ENCODE measurements at regions not wholly inside any gene's neighbourhood (a gene's known extent, or its start where the extent isn't known, plus 50 kb on each side); places are given as distances from the start of the nearest gene placed in this dataset.

DNA sequence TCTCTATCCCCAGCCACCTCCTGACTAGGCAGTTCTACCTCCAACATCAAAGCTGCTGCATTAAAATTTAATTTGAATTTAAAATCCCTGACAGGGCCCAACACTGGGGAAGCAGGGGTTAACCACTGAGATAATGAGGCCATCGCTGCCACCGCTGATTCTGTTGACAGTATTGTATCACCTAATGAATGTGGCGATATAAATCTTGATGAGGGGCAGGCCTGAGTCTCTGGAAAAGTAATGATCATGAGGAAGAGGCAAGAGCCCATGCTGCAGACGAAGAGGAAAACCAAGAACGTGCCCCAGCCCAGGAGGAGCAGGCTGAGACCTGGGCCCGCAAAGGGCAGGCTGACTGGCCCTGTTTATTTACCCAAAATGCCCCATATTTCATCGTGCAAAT lies 251.4 kb upstream of the ZFHX3 start:
- TF ChIP-seq CTCF (IDR thresholded peaks at IDR 0.05) (no peak), EP300 (IDR thresholded peaks at IDR 0.05) (no peak)

Measured in upper lobe of left lung (tissue), 4 donors.